HEK293 (cell line): ENCODE measurements at regions not wholly inside any gene's neighbourhood (a gene's known extent, or its start where the extent isn't known, plus 50 kb on each side); places are given as distances from the start of the nearest gene placed in this dataset.

Source experiments
- CTCF ChIA-PET: fragments of 350-600 bp; formaldehyde crosslinking; extraction: SDS; loops from one replicate; lab custom pipeline; 2021; ENCODE audit warnings: antibody characterized with exemption; lab: Yijun Ruan, JAX
- POLR2A ChIA-PET: fragments of 300-600 bp; formaldehyde crosslinking; extraction: SDS; loops from one replicate; lab custom pipeline; 2020; ENCODE audit warnings: antibody characterized with exemption, inconsistent platforms; lab: Yijun Ruan, JAX
- H3K27ac ChIP-seq: fragments of 200-500 bp; sonication (Bioruptor generic); 2 replicates; pipeline ENCODE4 v1.5.1; 2014; ENCODE audit warnings: low read depth, low read length, control low read depth, inconsistent platforms; ENCODE audit errors: extremely low read depth
- H3K36me3 ChIP-seq, 2 experiments: fragments of 200-500 bp in 1 of 2; sonication (Bioruptor generic) in 1 of 2; 1 replicate in 1 of 2; 2 replicates in 1 of 2; pipeline ENCODE4 v1.5.1; 2014 to 2017; ENCODE audit warnings: inconsistent platforms in 2 of 2, low read length in 2 of 2; ENCODE audit not compliant: control insufficient read depth in 2 of 2, insufficient read depth in 1 of 2
- H3K4me1 ChIP-seq: fragments of 200-500 bp; sonication (Bioruptor generic); 2 replicates; pipeline ENCODE4 v1.5.1; 2014; ENCODE audit warnings: mild to moderate bottlenecking, low read length, inconsistent platforms; ENCODE audit not compliant: control insufficient read depth, insufficient read depth
- H3K4me3 ChIP-seq: 2 replicates; pipeline ENCODE4 v1.5.1; 2011; ENCODE audit warnings: low read depth, mild to moderate bottlenecking, control low read depth, low read length, moderate library complexity
- H3K9me3 ChIP-seq: fragments of 200-500 bp; sonication (Bioruptor generic); 2 replicates; pipeline ENCODE4 v1.5.1; 2014; ENCODE audit warnings: low read depth, low read length, inconsistent platforms; ENCODE audit not compliant: control insufficient read depth, insufficient read depth
- KLF10 ChIP-seq: fragments of 450-650 bp; IDR thresholded peaks from 2 replicates; pipeline ENCODE4 v1.5.1; 2018; ENCODE audit warnings: missing biosample characterization, mild to moderate bottlenecking, missing genetic modification characterization
- KLF7 ChIP-seq: fragments of 450-650 bp; formaldehyde crosslinking; IDR thresholded peaks from 2 replicates; pipeline ENCODE4 v1.5.1; 2016; ENCODE audit warnings: missing biosample characterization, missing genetic modification characterization, borderline replicate concordance
- MYNN ChIP-seq: fragments of 450-650 bp; formaldehyde crosslinking; IDR thresholded peaks from 2 replicates; pipeline ENCODE4 v1.5.1; 2016; ENCODE audit warnings: missing biosample characterization, missing genetic modification characterization, borderline replicate concordance
- PRDM10 ChIP-seq: fragments of 450-650 bp; formaldehyde crosslinking; IDR thresholded peaks from 2 replicates; pipeline ENCODE4 v1.5.1; 2016; ENCODE audit warnings: missing biosample characterization, missing genetic modification characterization
- PRDM6 ChIP-seq: fragments of 450-650 bp; formaldehyde crosslinking; IDR thresholded peaks from 2 replicates; pipeline ENCODE4 v1.5.1; 2017; ENCODE audit warnings: missing biosample characterization, missing genetic modification characterization
- SCRT1 ChIP-seq: fragments of 450-650 bp; formaldehyde crosslinking; IDR thresholded peaks from 2 replicates; pipeline ENCODE4 v1.5.1; 2016; ENCODE audit warnings: missing biosample characterization, missing genetic modification characterization, borderline replicate concordance
- SP7 ChIP-seq: fragments of 450-650 bp; formaldehyde crosslinking; IDR thresholded peaks from 2 replicates; pipeline ENCODE4 v1.5.1; 2016; ENCODE audit warnings: missing biosample characterization, missing genetic modification characterization
- ZEB2 ChIP-seq: fragments of 450-650 bp; formaldehyde crosslinking; IDR thresholded peaks from 2 replicates; pipeline ENCODE4 v1.5.1; 2016; ENCODE audit warnings: missing biosample characterization, missing genetic modification characterization
- ZFP37 ChIP-seq: fragments of 450-650 bp; formaldehyde crosslinking; IDR thresholded peaks from 2 replicates; pipeline ENCODE4 v1.5.1; 2016; ENCODE audit warnings: missing biosample characterization, missing genetic modification characterization
- ZNF132 ChIP-seq: fragments of 450-650 bp; formaldehyde crosslinking; IDR thresholded peaks from 2 replicates; pipeline ENCODE4 v1.5.1; 2017; ENCODE audit warnings: missing biosample characterization, missing genetic modification characterization, borderline replicate concordance
- ZNF146 ChIP-seq: fragments of 450-650 bp; formaldehyde crosslinking; IDR thresholded peaks from 2 replicates; pipeline ENCODE4 v1.5.1; 2016; ENCODE audit warnings: missing biosample characterization, missing genetic modification characterization
- ZNF2 ChIP-seq: fragments of 450-650 bp; formaldehyde crosslinking; IDR thresholded peaks from 2 replicates; pipeline ENCODE4 v1.5.1; 2016; ENCODE audit warnings: missing biosample characterization, missing genetic modification characterization
- ZNF211 ChIP-seq: fragments of 450-650 bp; formaldehyde crosslinking; IDR thresholded peaks from 2 replicates; pipeline ENCODE4 v1.5.1; 2016; ENCODE audit warnings: low read depth, missing biosample characterization, missing genetic modification characterization
- ZNF280C ChIP-seq: fragments of 450-650 bp; formaldehyde crosslinking; IDR thresholded peaks from 2 replicates; pipeline ENCODE4 v1.5.1; 2016; ENCODE audit warnings: missing biosample characterization, missing genetic modification characterization
- ZNF350 ChIP-seq: fragments of 450-650 bp; formaldehyde crosslinking; IDR thresholded peaks from 2 replicates; pipeline ENCODE4 v1.5.0; 2017; ENCODE audit warnings: missing biosample characterization, mild to moderate bottlenecking, missing genetic modification characterization
- ZNF391 ChIP-seq: fragments of 450-650 bp; formaldehyde crosslinking; IDR thresholded peaks from 2 replicates; pipeline ENCODE4 v1.5.1; 2016; ENCODE audit warnings: low read depth, missing biosample characterization, missing genetic modification characterization, borderline replicate concordance
- ZNF404 ChIP-seq: fragments of 450-650 bp; formaldehyde crosslinking; IDR thresholded peaks from 2 replicates; pipeline ENCODE4 v1.5.1; 2017; ENCODE audit warnings: missing biosample characterization, missing genetic modification characterization
- ZNF416 ChIP-seq: fragments of 450-650 bp; formaldehyde crosslinking; IDR thresholded peaks from 2 replicates; pipeline ENCODE4 v1.5.1; 2016; ENCODE audit warnings: missing biosample characterization, missing genetic modification characterization
- ZNF521 ChIP-seq: fragments of 450-650 bp; formaldehyde crosslinking; IDR thresholded peaks from 2 replicates; pipeline ENCODE4 v1.5.1; 2017; ENCODE audit warnings: missing biosample characterization, mild to moderate bottlenecking, missing genetic modification characterization
- ZNF530 ChIP-seq: fragments of 450-650 bp; formaldehyde crosslinking; IDR thresholded peaks from 2 replicates; pipeline ENCODE4 v1.5.1; 2016; ENCODE audit warnings: low read depth, missing biosample characterization, missing genetic modification characterization
- ZNF561 ChIP-seq: fragments of 450-650 bp; IDR thresholded peaks from 2 replicates; pipeline ENCODE4 v1.5.1; 2018; ENCODE audit warnings: missing biosample characterization, missing genetic modification characterization, borderline replicate concordance
- ZNF654 ChIP-seq: fragments of 450-650 bp; formaldehyde crosslinking; IDR thresholded peaks from 2 replicates; pipeline ENCODE4 v1.5.1; 2016; ENCODE audit warnings: low read depth, missing biosample characterization, missing genetic modification characterization
- ZNF692 ChIP-seq: fragments of 450-650 bp; formaldehyde crosslinking; IDR thresholded peaks from 2 replicates; pipeline ENCODE4 v1.5.1; 2016; ENCODE audit warnings: missing biosample characterization, missing genetic modification characterization
- ZNF707 ChIP-seq: fragments of 450-650 bp; formaldehyde crosslinking; IDR thresholded peaks from 2 replicates; pipeline ENCODE4 v1.5.1; 2016; ENCODE audit warnings: missing biosample characterization, missing genetic modification characterization
- ZNF76 ChIP-seq: fragments of 450-650 bp; formaldehyde crosslinking; IDR thresholded peaks from 2 replicates; pipeline ENCODE4; 2016; ENCODE audit warnings: low read depth, missing biosample characterization, missing genetic modification characterization, borderline replicate concordance
- ZNF843 ChIP-seq: fragments of 450-650 bp; formaldehyde crosslinking; IDR thresholded peaks from 2 replicates; pipeline ENCODE4 v1.5.1; 2016; ENCODE audit warnings: missing biosample characterization, missing genetic modification characterization
- ZSCAN30 ChIP-seq: fragments of 450-650 bp; IDR thresholded peaks from 2 replicates; pipeline ENCODE4 v1.5.1; 2018; ENCODE audit warnings: missing biosample characterization, mild to moderate bottlenecking, missing genetic modification characterization, moderate library complexity

- Histone ChIP-seq H3K4me3 (no peak overlapping the region), H3K27ac (no peak overlapping the region), H3K36me3 (no peaks in the 10 kb centered on the region), H3K9me3 (no peaks in the 10 kb centered on the region), H3K4me1 (peaks cover 12% of the 10 kb centered on the region; the same call in 1 of the 2 replicates)
- no peak for TF ChIP-seq ZNF391 (tag by site-specific recombination)
- no peak for TF ChIP-seq KLF10 (tag by site-specific recombination)
- no peak for TF ChIP-seq ZNF530 (tag by site-specific recombination)
- no peak for TF ChIP-seq ZNF350
- no peak for TF ChIP-seq ZNF521 (tag by site-specific recombination)
- no peak for TF ChIP-seq ZNF692
- TF ChIP-seq KLF7 (tag by site-specific recombination), result no peak
- no peak for TF ChIP-seq ZNF843 (tag by site-specific recombination)
- TF ChIP-seq ZSCAN30 (tag by site-specific recombination), result no peak
- no peak for TF ChIP-seq ZNF416 (tag by site-specific recombination)
- TF ChIP-seq ZNF654 (tag by site-specific recombination), result no peak
- TF ChIP-seq ZNF132 (tag by site-specific recombination), result no peak
- TF ChIP-seq ZNF76 (tag by site-specific recombination), result no peak
- no peak for TF ChIP-seq ZNF280C (tag by site-specific recombination)
- TF ChIP-seq ZNF707 (tag by site-specific recombination), result no peak
- no peak for TF ChIP-seq PRDM10 (tag by site-specific recombination)
- no peak for TF ChIP-seq MYNN (tag by site-specific recombination)
- ChIA-PET POLR2A (no interaction called here), CTCF (no interaction called here)
Measured at GRCh38 chr14:53879747-53880146, 76.9 kb downstream of the BMP4 start.

GRCh38 chr14:53879022-53879686 lies 77.5 kb downstream of the BMP4 start:
- Histone ChIP-seq H3K36me3 (no peaks in the 10 kb centered on the region), H3K27ac (no peak overlapping the region), H3K4me1 (peaks cover 10% of the 10 kb centered on the region; the same call in 1 of the 2 replicates), H3K9me3 (no peaks in the 10 kb centered on the region), H3K4me3 (no peak overlapping the region)
- ChIA-PET CTCF (no interaction called here), POLR2A (no interaction called here)
- TF ChIP-seq ZNF561 (tag by site-specific recombination) (no peak), SCRT1 (no peak), ZNF521 (tag by site-specific recombination) (no peak), ZNF146 (tag by site-specific recombination) (no peak), ZNF211 (tag by site-specific recombination) (no peak), PRDM6 (tag by site-specific recombination) (no peak), ZNF404 (tag by site-specific recombination) (no peak), ZNF2 (tag by site-specific recombination) (no peak), ZFP37 (tag by site-specific recombination) (no peak), ZNF76 (tag by site-specific recombination) (no peak), ZNF391 (tag by site-specific recombination) (no peak), SP7 (tag by site-specific recombination) (no peak), ZEB2 (tag by site-specific recombination) (no peak)
